ENCODE measurements at regions not wholly inside any gene's neighbourhood (a gene's known extent, or its start where the extent isn't known, plus 50 kb on each side); places are given as distances from the start of the nearest gene placed in this dataset.

GRCh38 chr3:178042376-178042775 lies 493.9 kb upstream of the KCNMB2 start:
- DNase-seq (ENCODE audit: low read depth, low spot score) = no peak

GRCh38 chr3:178043084-178043483 lies 493.2 kb upstream of the KCNMB2 start:
- no peak for DNase-seq (ENCODE audit: low read depth, low spot score)

- DNase-seq (ENCODE audit: low read depth, low spot score) = no peak
These were observed 491.9 kb upstream of the KCNMB2 start for GRCh38 chr3:178044320-178044719.

- no peak for DNase-seq (ENCODE audit: low read depth, low spot score)
These were observed 488.7 kb upstream of the KCNMB2 start for GRCh38 chr3:178047496-178047895.

- no peak for DNase-seq (ENCODE audit: low read depth, low spot score)
These were observed 487.5 kb upstream of the KCNMB2 start for GRCh38 chr3:178048768-178049167.

- DNase-seq (ENCODE audit: low read depth, low spot score) = no peak
These were observed 481.8 kb upstream of the KCNMB2 start for GRCh38 chr3:178054471-178054870.

- DNase-seq (ENCODE audit: low read depth, low spot score) = no peak
These were observed 480.3 kb upstream of the KCNMB2 start for GRCh38 chr3:178055939-178056338.

GRCh38 chr3:178056868-178057267 lies 479.4 kb upstream of the KCNMB2 start:
- no peak for DNase-seq (ENCODE audit: low read depth, low spot score)

GRCh38 chr3:178058629-178059028 lies 477.6 kb upstream of the KCNMB2 start:
- DNase-seq (ENCODE audit: low read depth, low spot score) = no peak

GRCh38 chr3:178059119-178059518 lies 477.1 kb upstream of the KCNMB2 start:
- DNase-seq (ENCODE audit: low read depth, low spot score) = no peak

GRCh38 chr3:178059836-178060235 lies 476.4 kb upstream of the KCNMB2 start:
- DNase-seq (ENCODE audit: low read depth, low spot score) = no peak

GRCh38 chr3:178060407-178060806 lies 475.8 kb upstream of the KCNMB2 start:
- DNase-seq (ENCODE audit: low read depth, low spot score) = no peak

- no peak for DNase-seq (ENCODE audit: low read depth, low spot score)
These were observed 474.1 kb upstream of the KCNMB2 start for GRCh38 chr3:178062126-178062525.

GRCh38 chr3:178063461-178063860 lies 472.8 kb upstream of the KCNMB2 start:
- no peak for DNase-seq (ENCODE audit: low read depth, low spot score)

GRCh38 chr3:178067721-178068120 lies 468.5 kb upstream of the KCNMB2 start:
- DNase-seq (ENCODE audit: low read depth, low spot score) = no peak

GRCh38 chr3:178072391-178073305 lies 463.6 kb upstream of the KCNMB2 start:
- DNase-seq (ENCODE audit: low read depth, low spot score) = no peak

- DNase-seq (ENCODE audit: low read depth, low spot score) = no peak
These were observed 462.9 kb upstream of the KCNMB2 start for GRCh38 chr3:178073366-178073765.

GRCh38 chr3:178075344-178075743 lies 460.9 kb upstream of the KCNMB2 start:
- DNase-seq (ENCODE audit: low read depth, low spot score) = no peak

- no peak for DNase-seq (ENCODE audit: low read depth, low spot score)
These were observed 457.3 kb upstream of the KCNMB2 start for GRCh38 chr3:178078953-178079352.

- no peak for DNase-seq (ENCODE audit: low read depth, low spot score)
These were observed 456.3 kb upstream of the KCNMB2 start for GRCh38 chr3:178079966-178080365.

- DNase-seq (ENCODE audit: low read depth, low spot score) = no peak
These were observed 453.8 kb upstream of the KCNMB2 start for GRCh38 chr3:178082326-178082906.

GRCh38 chr3:178083906-178084866 lies 452.1 kb upstream of the KCNMB2 start:
- DNase-seq (ENCODE audit: low read depth, low spot score) = no peak

All from smooth muscle cell of the brain vasculature (primary cell).